Panc1 (cell line): ENCODE measurements at regions not wholly inside any gene's neighbourhood (a gene's known extent, or its start where the extent isn't known, plus 50 kb on each side); places are given as distances from the start of the nearest gene placed in this dataset.

Experiments used
- ATAC-seq: fragments of 200-7000 bp; cut with Tn5 transposase; 2 replicates; pipeline ENCODE4 v1.9.1; 2020; ENCODE audit warnings: mild to moderate bottlenecking, moderate library complexity
- BruUV-seq: library from RNA; stranded (reverse); fragments of 400-500 nt; replicated peaks from 2 replicates; lab custom pipeline; 2021; lab: Mats Ljungman, UMichigan
- CTCF ChIA-PET: fragments of 300-600 bp; sonication (Branson Sonifier 250); formaldehyde crosslinking; loops from one replicate; lab custom pipeline; 2022; ENCODE audit warnings: antibody characterized with exemption; lab: Charles Lee
- POLR2A ChIA-PET: fragments of 300-600 bp; sonication (Branson Sonifier 250); formaldehyde crosslinking; loops from one replicate; lab custom pipeline; 2022; ENCODE audit warnings: antibody characterized with exemption; lab: Charles Lee
- DNase-seq: peaks from one replicate; pipeline ENCODE4 v3.0.0-alpha.2; 2010; ENCODE audit warnings: low read depth, low spot score
- H3K27ac ChIP-seq: 2 replicates; pipeline ENCODE4 v1.5.1; 2011; ENCODE audit warnings: mild to moderate bottlenecking, low read length, inconsistent platforms
- H3K27me3 ChIP-seq: fragments of 200-500 bp; sonication (Bioruptor generic); 2 replicates; pipeline ENCODE4 v1.6.0; 2014; ENCODE audit warnings: low read length, inconsistent platforms; ENCODE audit not compliant: control insufficient read depth, insufficient read depth
- H3K36me3 ChIP-seq: fragments of 200-500 bp; sonication (Bioruptor generic); 2 replicates; pipeline ENCODE4 v1.5.1; 2014; ENCODE audit warnings: inconsistent platforms, mild to moderate bottlenecking, low read length, moderate library complexity; ENCODE audit not compliant: control insufficient read depth, insufficient read depth
- H3K4me1 ChIP-seq: 2 replicates; pipeline ENCODE4 v1.5.1; 2011; ENCODE audit warnings: inconsistent platforms, mild to moderate bottlenecking, low read length, moderate library complexity; ENCODE audit not compliant: control insufficient read depth, insufficient read depth
- H3K4me3 ChIP-seq, 2 experiments: 2 replicates each; pipeline ENCODE4 v1.5.1; 2011 to 2012; ENCODE audit warnings: low read depth in 2 of 2, low read length in 2 of 2, mild to moderate bottlenecking in 2 of 2, inconsistent platforms in 1 of 2, moderate library complexity in 1 of 2
- H3K9me3 ChIP-seq: fragments of 200-500 bp; sonication (Bioruptor generic); 2 replicates; pipeline ENCODE4 v1.5.1; 2014; ENCODE audit warnings: low read depth, mild to moderate bottlenecking, inconsistent platforms, low read length, moderate library complexity; ENCODE audit not compliant: control insufficient read depth, insufficient read depth
- POLR2AphosphoS5 ChIP-seq: IDR thresholded peaks from 2 replicates; pipeline ENCODE4 v1.6.1; 2012; ENCODE audit warnings: mild to moderate bottlenecking, low read depth, low read length, moderate library complexity
- SIN3A ChIP-seq: IDR thresholded peaks from 2 replicates; pipeline ENCODE4 v1.6.1; 2012; ENCODE audit warnings: low read depth, mild to moderate bottlenecking, low read length, moderate library complexity, borderline replicate concordance; ENCODE audit not compliant: insufficient read depth
- TCF7L2 ChIP-seq: IDR thresholded peaks from 2 replicates; pipeline ENCODE4 v1.6.1; 2011; ENCODE audit warnings: mild to moderate bottlenecking, low read depth, low read length, inconsistent platforms
- in situ Hi-C: cut with HindIII; loops from 2 replicates; pipeline ENCODE4 v1.10.0; 2016; ENCODE audit warnings: low sequenced_read_pairs, low pct_unique_long_range_greater_than_20kb
- intact Hi-C: fragments of 100-400 bp; cut with micrococcal nuclease; formaldehyde crosslinking; loops from one replicate; pipeline ENCODE4 v1.10.0; 2022; ENCODE audit not compliant: unreplicated experiment
- TF ChIP-seq, protein P1 (sequence below), 2 experiments: IDR thresholded peaks; 2 replicates each; pipeline ENCODE4 v1.6.1; 2011 to 2012; ENCODE audit warnings: low read depth in 2 of 2, control low read depth in 1 of 2, low read length in 1 of 2, mild to moderate bottlenecking in 1 of 2, moderate library complexity in 1 of 2; ENCODE audit not compliant: insufficient read depth in 1 of 2
- TF ChIP-seq, protein P2 (sequence below): fragments of 450-650 bp; IDR thresholded peaks from 2 replicates; pipeline ENCODE4 v1.5.1; 2017; ENCODE audit warnings: mild to moderate bottlenecking

DNA sequence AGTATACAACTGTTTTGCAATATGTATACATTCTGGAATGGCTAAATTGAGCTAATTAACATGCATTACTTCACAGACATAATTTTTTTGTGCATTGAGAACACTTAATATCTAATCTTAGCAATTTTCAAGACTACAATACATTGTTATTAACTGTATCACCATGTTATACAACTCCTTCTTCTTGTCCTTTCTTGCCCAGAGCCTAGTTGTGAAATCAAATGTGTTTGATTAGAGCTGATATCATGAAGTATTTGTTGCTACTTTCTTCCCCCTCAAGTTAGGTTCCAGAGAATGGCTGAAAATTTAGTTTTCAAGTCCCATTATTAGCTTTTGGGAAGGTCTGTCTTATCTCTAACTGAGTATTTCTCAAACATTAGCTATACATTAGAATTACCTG, 607.8 kb downstream of the PSAT1 start:
- no peaks in the 10 kb centered on the region for H3K27me3 ChIP-seq
- DNase-seq (no peak), ATAC-seq (no peak)
- H3K9me3 ChIP-seq: no peaks in the 10 kb centered on the region
- H3K4me1 ChIP-seq: no peaks in the 10 kb centered on the region
- BruUV-seq: no TSS peak
- ChIA-PET POLR2A (no interaction called here), CTCF (no interaction called here)
- no peaks in the 10 kb centered on the region for H3K36me3 ChIP-seq
- H3K27ac ChIP-seq: no peak overlapping the region
- in situ Hi-C loops (no loop called here), intact Hi-C loops (no loop called here)
- TF ChIP-seq TCF7L2 (no peak), SIN3A (no peak)
- TF ChIP-seq, protein P1, sequence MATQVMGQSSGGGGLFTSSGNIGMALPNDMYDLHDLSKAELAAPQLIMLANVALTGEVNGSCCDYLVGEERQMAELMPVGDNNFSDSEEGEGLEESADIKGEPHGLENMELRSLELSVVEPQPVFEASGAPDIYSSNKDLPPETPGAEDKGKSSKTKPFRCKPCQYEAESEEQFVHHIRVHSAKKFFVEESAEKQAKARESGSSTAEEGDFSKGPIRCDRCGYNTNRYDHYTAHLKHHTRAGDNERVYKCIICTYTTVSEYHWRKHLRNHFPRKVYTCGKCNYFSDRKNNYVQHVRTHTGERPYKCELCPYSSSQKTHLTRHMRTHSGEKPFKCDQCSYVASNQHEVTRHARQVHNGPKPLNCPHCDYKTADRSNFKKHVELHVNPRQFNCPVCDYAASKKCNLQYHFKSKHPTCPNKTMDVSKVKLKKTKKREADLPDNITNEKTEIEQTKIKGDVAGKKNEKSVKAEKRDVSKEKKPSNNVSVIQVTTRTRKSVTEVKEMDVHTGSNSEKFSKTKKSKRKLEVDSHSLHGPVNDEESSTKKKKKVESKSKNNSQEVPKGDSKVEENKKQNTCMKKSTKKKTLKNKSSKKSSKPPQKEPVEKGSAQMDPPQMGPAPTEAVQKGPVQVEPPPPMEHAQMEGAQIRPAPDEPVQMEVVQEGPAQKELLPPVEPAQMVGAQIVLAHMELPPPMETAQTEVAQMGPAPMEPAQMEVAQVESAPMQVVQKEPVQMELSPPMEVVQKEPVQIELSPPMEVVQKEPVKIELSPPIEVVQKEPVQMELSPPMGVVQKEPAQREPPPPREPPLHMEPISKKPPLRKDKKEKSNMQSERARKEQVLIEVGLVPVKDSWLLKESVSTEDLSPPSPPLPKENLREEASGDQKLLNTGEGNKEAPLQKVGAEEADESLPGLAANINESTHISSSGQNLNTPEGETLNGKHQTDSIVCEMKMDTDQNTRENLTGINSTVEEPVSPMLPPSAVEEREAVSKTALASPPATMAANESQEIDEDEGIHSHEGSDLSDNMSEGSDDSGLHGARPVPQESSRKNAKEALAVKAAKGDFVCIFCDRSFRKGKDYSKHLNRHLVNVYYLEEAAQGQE (IDR thresholded peaks at IDR 0.05; ENCODE audit: insufficient read depth in 1 of 2, low read depth in 2 of 2, low read length in 1 of 2): no peak
- TF ChIP-seq, protein P2, sequence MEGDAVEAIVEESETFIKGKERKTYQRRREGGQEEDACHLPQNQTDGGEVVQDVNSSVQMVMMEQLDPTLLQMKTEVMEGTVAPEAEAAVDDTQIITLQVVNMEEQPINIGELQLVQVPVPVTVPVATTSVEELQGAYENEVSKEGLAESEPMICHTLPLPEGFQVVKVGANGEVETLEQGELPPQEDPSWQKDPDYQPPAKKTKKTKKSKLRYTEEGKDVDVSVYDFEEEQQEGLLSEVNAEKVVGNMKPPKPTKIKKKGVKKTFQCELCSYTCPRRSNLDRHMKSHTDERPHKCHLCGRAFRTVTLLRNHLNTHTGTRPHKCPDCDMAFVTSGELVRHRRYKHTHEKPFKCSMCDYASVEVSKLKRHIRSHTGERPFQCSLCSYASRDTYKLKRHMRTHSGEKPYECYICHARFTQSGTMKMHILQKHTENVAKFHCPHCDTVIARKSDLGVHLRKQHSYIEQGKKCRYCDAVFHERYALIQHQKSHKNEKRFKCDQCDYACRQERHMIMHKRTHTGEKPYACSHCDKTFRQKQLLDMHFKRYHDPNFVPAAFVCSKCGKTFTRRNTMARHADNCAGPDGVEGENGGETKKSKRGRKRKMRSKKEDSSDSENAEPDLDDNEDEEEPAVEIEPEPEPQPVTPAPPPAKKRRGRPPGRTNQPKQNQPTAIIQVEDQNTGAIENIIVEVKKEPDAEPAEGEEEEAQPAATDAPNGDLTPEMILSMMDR: no peak
- H3K4me3 ChIP-seq: no peak overlapping the region

DNA sequence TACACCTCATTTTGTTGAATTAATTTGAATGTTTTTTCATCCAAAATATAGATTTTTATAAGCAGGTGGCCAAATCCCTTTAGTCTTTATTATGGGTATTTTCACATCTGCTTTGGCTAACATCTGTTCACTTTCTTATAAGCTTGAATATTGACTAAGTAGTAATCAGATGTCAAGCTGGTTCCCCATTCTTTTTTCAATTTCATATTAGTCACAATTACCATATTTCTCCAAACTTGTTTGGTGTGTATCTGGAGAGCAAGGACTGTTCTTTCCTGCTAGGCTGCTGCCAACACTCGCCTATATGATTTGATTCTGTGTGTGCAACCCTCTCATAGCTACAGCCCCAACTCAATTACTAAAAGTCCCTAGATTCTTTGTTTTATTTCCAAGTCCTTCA, 608.5 kb downstream of the PSAT1 start:
- ChIA-PET POLR2A (no interaction called here), CTCF (no interaction called here)

More for the DNA sequence above, 608.5 kb downstream of the PSAT1 start:
- in situ Hi-C loops: no loop called here
- no peaks in the 10 kb centered on the region for H3K9me3 ChIP-seq
- no peaks in the 10 kb centered on the region for H3K36me3 ChIP-seq
- H3K27ac ChIP-seq: no peak overlapping the region
- TF ChIP-seq SIN3A (no peak), POLR2AphosphoS5 (no peak), TCF7L2 (no peak)
- TF ChIP-seq, protein P1 (IDR thresholded peaks at IDR 0.05; ENCODE audit: insufficient read depth in 1 of 2, low read depth in 2 of 2, low read length in 1 of 2): no peak
- TF ChIP-seq, protein P2: no peak
- no peaks in the 10 kb centered on the region for H3K27me3 ChIP-seq
- no peak overlapping the region for H3K4me3 ChIP-seq
- intact Hi-C loops: no loop called here
- BruUV-seq: no TSS peak
- DNase-seq: no peak
- H3K4me1 ChIP-seq: no peaks in the 10 kb centered on the region
- ATAC-seq: no peak
